ENCODE measurements at regions not wholly inside any gene's neighbourhood (a gene's known extent, or its start where the extent isn't known, plus 50 kb on each side); places are given as distances from the start of the nearest gene placed in this dataset.

DNA sequence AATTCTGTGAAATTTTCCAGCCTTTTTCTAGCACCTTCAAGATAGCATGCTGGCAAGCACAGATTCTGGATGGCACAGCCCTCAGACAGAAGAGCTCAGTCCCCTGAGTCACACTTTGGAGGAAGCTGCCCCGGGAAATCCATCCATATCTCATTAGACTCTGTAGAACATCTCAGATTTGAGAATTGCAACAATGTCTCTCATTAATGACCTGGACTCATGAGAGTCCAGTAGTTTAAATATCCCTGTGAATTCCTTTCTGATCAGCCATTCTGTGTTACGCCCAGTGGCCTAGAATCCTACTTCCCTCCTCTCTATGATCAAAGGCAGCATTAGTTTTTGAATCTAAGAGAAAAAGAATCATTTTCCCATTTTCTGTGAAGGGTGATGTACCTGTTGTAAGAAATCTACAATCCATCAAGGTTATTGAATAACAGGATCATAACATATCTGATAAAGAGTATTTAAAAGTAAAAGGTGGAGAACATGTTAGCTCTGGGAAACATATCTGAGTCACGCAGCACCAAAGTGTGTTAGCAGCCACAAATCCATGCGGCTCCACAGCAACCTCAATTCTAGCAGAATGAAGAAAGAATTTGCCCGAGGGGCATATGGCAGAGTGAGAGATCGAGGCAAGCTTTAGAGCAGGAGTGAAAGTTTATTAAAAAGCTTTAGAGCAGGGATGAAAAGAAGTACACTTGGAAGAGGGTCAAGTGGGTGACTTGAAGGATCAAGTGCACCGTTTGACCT lies 855.6 kb upstream of the TMEM132C start:
- Histone ChIP-seq H3K4me3 (no peak overlapping the region), H3K27ac (no peak overlapping the region)

GRCh38 chr12:127411981-127412380 lies 855.0 kb upstream of the TMEM132C start:
- no peak overlapping the region for H3K4me3 ChIP-seq
- no peak overlapping the region for H3K27ac ChIP-seq

DNA sequence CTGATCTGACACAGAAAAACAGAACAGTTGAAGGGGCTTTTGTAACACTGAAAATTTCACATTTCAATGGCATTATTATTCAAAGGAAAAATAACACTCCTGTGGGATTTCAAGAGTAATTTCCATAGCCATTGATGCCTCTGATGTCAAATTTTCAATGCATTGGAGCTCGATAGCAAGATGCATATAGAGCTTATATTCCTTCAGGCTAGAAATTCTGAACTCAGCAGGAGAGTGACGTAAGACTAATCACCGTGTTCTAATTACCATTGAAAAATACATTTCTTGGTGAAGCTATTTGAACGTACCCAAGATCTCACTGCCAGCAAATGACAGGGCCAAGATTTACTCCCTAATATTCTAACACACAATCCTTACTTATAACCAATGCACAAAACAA lies 854.1 kb upstream of the TMEM132C start:
- Histone ChIP-seq H3K27ac (no peak overlapping the region), H3K4me3 (no peak overlapping the region)

GRCh38 chr12:127414186-127414585 lies 852.8 kb upstream of the TMEM132C start:
- Histone ChIP-seq H3K27ac (no peak overlapping the region), H3K4me3 (no peak overlapping the region)

DNA sequence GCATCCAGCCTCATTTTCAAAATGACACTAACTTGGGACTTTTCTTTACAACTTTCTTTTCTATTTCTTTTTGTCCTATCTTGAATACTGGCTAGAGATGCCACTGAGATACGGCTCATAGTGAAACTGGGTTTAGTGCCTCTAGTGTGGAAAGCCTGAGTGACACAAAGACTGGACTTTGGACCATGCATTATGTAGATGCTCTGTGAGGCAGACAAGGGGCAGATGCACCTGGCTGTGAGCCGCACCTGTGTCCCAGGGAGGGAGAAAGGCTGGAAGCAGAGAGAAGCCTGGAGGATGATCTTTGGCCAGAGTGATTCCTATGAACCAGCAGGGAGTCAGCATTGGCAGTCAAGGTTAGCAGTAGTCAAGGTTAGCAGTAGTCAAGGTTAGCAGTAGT lies 852.3 kb upstream of the TMEM132C start:
- no peak overlapping the region for H3K27ac ChIP-seq
- H3K4me3 ChIP-seq: no peak overlapping the region

GRCh38 chr12:127416796-127417195 lies 850.2 kb upstream of the TMEM132C start:
- H3K27ac ChIP-seq: no peak overlapping the region

GRCh38 chr12:127419111-127419510 lies 847.9 kb upstream of the TMEM132C start:
- Histone ChIP-seq H3K4me3 (no peak overlapping the region), H3K27ac (no peak overlapping the region)

More at GRCh38 chr12:127416796-127417195, 850.2 kb upstream of the TMEM132C start:
- H3K4me3 ChIP-seq: no peak overlapping the region

GRCh38 chr12:127421614-127422013 lies 845.4 kb upstream of the TMEM132C start:
- Histone ChIP-seq H3K4me3 (no peak overlapping the region), H3K27ac (no peak overlapping the region)

- Histone ChIP-seq H3K4me3 (no peak overlapping the region), H3K27ac (no peak overlapping the region)
Observed at GRCh38 chr12:127422935-127423566, 843.9 kb upstream of the TMEM132C start.

DNA sequence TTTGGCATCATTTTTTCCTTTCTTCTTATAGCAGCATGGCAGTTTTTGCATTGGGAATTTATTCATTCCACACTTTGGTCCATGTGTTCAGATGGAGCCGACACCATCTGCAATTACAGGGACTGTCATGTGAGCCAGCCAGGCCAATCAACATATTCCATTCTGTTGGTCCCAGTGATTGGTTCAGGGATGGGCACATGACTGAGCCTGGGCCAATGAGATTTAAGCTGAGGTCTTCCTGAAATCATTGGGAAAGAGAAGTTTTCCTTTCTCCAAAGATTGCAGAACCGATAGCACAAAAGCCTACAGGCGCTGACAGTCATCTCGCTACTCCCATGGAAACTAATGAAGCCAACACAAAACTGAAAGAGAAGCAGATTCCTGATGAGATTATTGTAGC lies 841.5 kb upstream of the TMEM132C start:
- H3K4me3 ChIP-seq: no peak overlapping the region
- H3K27ac ChIP-seq: no peak overlapping the region

DNA sequence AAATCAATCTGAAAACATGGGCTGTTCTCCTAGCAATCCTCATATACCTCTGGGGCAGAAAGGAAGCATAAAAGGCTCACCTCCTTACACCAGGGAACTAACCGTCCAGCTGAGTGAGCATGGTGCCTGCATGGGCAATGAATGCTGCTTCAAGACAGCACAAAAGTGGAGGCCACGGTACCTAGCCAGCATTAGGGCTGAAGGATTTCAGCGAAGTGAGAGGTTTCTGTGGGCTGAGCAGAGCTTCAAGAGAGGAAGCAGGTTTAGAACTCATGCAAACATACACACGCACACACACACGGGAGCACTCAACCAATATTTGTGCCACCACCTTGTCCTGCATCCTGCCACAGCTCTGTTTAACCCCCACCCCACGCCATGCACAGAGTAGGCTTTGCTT lies 838.5 kb upstream of the TMEM132C start:
- H3K4me3 ChIP-seq: no peak overlapping the region

GRCh38 chr12:127429551-127430285 lies 837.3 kb upstream of the TMEM132C start:
- no peak overlapping the region for H3K4me3 ChIP-seq
- no peak overlapping the region for H3K27ac ChIP-seq

More for the DNA sequence above, 838.5 kb upstream of the TMEM132C start:
- no peak overlapping the region for H3K27ac ChIP-seq

GRCh38 chr12:127430401-127430800 lies 836.6 kb upstream of the TMEM132C start:
- no peak overlapping the region for H3K4me3 ChIP-seq
- no peak overlapping the region for H3K27ac ChIP-seq

- no peak overlapping the region for H3K4me3 ChIP-seq
- H3K27ac ChIP-seq: no peak overlapping the region
Observed at GRCh38 chr12:127431177-127431576, 835.8 kb upstream of the TMEM132C start.

DNA sequence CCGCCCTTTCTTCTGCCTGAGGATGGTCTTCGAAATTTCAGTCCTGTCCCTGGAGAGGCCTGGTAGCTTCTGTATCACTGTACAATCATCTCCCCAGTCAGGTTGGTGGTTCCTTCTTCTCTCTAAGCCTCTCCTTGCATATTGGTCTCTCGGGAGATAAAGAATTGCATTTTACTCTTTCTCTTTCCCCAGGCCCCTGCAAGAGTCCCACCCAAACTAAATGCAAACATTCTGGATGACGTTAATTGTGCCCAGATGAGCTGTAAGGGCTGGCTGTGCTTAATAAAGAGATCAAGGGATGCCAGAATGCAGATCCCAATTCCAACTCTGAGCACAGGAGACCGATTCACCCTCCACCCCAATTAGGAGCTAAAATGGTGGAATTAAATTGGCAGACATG lies 835.4 kb upstream of the TMEM132C start:
- H3K27ac ChIP-seq: no peak overlapping the region
- no peak overlapping the region for H3K4me3 ChIP-seq

DNA sequence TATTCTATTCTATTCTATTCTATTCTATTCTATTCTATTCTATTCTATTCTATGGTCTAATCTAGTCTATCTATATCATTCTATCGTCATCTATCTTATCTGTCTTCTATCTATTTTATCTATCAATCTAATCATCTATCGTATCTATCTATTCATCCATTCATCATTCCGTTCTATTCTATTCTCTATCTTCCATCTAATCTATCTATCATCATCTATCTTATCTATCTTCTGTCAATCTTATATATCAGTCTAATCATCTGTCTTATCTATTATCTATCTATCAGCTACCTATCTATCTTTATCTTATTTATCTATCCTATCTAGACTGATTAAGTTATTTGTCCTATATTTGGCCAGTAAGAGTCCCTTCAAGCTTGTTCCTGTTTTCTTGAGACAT lies 831.5 kb upstream of the TMEM132C start:
- Histone ChIP-seq H3K27ac (no peak overlapping the region), H3K4me3 (no peak overlapping the region)

DNA sequence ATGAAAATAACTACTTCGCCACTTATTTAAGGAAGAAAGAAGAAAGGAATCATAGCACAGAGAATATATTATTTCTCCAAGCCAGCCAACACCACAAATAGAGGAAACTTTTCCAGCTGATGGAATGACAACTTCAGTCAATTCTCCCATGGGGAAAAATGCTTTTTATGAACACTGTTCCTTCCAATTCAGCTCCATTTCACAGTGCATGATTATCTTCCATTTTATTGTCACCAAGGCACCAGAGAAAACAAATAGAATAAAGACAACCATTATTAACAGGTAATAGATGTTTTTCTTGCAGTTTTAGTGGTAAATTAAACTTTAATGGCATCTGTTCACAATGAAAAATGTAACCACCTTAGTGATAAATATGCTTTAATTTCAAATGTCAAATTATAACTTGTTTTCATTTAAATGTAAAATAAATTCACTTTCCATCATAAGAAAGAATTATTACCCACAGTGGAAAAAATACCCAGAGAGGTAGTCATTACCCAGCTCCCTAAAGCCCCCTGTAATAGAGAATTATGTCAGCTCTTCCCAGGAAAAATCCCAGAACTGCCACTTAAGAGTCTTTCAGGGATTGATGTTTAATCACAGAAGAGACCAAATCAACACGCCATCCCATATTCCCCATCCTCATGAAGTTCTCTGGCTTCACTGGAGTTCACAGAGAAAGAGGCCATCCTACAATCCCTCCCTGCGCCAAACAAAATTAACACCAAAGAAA lies 828.3 kb upstream of the TMEM132C start:
- no peak overlapping the region for H3K27ac ChIP-seq
- H3K4me3 ChIP-seq: no peak overlapping the region

DNA sequence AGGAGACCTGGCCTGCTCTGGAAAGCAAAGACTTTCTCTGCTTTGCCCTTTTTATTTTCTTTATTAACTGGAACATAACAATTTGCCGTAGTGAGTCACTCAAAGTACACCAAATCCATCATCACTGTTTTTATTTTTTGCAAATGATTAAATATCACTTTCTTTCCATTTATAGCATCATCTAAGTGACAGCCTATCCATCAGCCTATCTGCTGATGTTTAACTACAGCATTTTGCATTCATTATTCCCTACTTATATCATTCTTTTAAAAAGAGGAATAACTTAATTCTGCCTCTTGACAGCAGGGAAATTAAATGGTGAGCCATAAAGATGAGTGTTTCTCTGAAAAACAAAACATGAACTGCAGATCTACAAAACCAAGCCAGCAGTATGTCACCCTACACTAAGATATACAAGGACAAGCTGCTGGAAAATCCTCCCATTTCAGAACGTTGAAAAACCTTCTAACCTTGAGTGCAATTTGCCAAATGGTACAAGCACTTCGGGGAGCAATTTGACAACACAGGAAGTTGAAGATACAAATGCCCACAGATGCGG lies 821.3 kb upstream of the TMEM132C start:
- Histone ChIP-seq H3K4me3 (no peak overlapping the region), H3K27ac (no peak overlapping the region)

GRCh38 chr12:127448906-127449305 lies 818.1 kb upstream of the TMEM132C start:
- Histone ChIP-seq H3K27ac (no peak overlapping the region), H3K4me3 (no peak overlapping the region)

DNA sequence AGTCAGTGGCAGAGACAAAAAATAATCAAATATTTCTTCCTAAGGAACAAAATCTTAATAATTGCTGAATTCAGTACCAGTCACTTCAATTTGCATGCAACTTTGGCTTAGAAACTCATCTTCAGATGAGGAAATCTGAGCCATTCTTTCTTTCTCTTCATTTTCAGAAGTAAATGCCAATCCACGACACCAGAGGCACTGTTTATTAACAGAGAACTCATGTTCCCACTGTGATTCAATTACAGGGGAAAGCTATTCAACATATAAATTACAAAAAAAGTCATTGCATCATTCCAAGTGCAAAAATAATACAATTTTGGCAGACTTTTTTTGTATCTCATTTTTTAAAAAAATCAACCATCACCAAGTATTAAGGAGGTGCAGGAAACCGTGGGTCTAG lies 816.1 kb upstream of the TMEM132C start:
- H3K4me3 ChIP-seq: no peak overlapping the region
- no peak overlapping the region for H3K27ac ChIP-seq

Data from skin epidermis (tissue), 12 donors.